NCI-H2227 (cell line): ENCODE measurements at regions not wholly inside any gene's neighbourhood (a gene's known extent, or its start where the extent isn't known, plus 50 kb on each side); places are given as distances from the start of the nearest gene placed in this dataset.
"Not testable (repeated sequence)": the region's sequence is repeated elsewhere in the genome, so short reads cannot be mapped to it uniquely, and the experiment has no call there.

Experiments used
- DNase-seq: peaks from one replicate; lab custom pipeline; 2025; ENCODE audit not compliant: unreplicated experiment; lab: John Stamatoyannopoulos, UW

DNA sequence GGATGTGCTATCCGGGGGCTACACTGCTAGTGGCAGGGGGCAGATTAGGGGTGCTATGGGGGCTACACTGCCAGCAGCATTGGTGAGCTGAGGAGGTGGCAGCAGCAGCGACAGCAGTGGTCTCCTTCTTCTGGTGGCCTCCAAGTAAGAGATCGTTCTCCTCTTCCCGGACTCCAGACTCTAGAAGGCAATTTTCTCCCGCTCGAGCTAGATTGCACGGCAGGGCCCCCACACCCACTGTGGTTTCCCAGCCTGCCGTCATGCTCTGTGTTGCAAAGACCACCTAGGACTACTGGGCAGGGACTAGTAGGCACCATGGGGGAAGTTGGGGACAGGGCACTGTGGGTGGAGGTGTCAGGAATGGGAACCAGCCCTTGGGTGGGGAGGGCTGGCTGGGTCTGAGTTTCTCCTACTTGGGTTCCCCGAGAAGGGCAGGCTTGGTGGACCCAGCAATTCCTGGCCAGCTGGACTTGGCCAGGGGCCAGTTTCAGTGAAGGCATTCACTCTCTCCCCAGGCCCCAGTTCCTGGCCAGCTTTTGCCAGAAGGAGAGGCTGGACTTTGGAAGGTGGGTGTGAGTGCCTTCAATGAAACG, 203.4 kb upstream of the WSB1 start:
- not testable (repeated sequence) for DNase-seq

DNA sequence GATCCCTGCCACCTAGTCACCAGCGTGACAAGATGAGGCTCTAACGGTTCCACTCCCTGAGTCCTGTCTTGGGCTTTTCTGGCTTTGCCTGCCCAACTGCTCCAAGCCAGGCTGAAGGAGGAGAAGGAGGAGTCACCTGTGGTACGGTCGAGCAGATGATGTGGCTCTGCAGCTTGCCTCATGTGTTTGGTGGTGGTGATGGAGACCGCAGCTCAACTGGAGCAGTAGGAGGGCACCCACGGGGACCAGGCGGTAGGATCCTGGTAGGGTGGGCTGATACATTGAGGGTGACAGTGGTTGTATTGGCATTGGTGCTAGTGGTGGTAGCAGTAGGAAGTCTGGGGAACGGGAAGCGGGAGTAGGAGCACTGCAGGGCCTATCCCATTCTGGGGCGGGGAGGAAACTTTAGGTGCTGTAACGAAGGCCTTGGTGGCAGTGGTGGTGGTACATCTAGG, 202.8 kb upstream of the WSB1 start:
- peak; percentile 26 for DNase-seq

GRCh38 chr17:27094179-27094578, 199.7 kb upstream of the WSB1 start:
- not testable (repeated sequence) for DNase-seq

DNA sequence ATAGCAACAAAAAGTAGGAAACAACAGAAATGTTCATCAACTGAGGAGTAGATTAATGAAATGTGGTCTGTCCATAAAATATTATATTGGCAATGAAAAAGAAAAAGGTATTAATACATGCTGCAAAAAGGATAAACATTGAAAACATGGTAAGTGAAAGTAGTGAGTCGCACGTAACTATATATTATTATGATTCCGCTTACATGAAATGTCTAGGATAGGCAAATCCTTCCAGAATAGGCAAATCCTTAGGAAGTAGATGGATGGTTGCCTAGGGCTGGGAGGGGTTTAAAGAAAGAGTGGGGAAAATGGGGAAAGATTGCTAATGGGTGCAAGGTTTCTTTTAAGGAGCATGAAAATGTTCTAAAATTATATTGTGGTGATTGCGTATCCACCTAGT, 198.1 kb upstream of the WSB1 start:
- not testable (repeated sequence) for DNase-seq

DNA sequence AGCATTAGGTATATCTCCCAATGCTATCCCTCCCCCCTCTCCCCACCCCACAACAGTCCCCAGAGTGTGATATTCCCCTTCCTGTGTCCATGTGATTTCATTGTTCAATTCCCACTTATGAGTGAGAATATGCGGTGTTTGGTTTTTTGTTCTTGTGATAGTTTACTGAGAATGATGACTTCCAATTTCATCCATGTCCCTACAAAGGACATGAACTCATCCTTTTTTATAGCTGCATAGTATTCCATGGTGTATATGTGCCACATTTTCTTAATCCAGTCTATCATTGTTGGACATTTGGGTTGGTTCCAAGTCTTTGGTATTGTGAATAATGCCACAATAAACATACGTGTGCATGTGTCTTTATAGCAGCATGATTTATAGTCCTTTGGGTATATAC, 194.6 kb upstream of the WSB1 start:
- not testable (repeated sequence) for DNase-seq

DNA sequence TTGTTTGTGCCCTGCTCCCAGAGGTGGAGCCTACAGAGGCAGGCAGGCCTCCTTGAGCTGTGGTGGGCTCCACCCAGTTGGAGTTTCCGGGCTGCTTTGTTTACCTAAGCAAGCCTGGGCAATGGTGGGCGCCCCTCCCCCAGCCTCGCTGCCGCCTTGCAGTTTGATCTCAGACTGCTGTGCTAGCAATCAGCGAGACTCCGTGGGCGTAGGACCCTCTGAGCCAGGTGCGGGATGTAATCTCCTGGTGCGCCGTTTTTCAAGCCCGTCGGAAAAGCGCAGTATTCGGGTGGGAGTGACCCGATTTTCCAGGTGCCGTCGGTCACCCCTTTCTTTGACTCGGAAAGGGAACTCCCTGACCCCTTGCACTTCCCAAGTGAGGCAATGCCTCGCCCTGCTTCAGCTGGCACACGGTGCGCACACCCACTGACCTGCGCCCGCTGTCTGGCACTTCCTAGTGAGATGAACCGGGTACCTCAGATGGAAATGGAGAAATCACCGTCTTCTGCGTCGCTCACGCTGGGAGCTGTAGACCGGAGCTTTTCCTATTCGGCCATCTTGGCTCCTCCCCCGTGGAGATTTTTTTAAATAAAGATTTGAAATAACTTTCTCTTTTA, 189.2 kb upstream of the WSB1 start:
- peak; percentile 32 for DNase-seq

- DNase-seq: no peak
These were observed 188.3 kb upstream of the WSB1 start for GRCh38 chr17:27105636-27106035.

- no peak for DNase-seq
These were observed 187.4 kb upstream of the WSB1 start for GRCh38 chr17:27106347-27106981.

GRCh38 chr17:27106982-27107360, 186.9 kb upstream of the WSB1 start:
- no peak for DNase-seq

DNA sequence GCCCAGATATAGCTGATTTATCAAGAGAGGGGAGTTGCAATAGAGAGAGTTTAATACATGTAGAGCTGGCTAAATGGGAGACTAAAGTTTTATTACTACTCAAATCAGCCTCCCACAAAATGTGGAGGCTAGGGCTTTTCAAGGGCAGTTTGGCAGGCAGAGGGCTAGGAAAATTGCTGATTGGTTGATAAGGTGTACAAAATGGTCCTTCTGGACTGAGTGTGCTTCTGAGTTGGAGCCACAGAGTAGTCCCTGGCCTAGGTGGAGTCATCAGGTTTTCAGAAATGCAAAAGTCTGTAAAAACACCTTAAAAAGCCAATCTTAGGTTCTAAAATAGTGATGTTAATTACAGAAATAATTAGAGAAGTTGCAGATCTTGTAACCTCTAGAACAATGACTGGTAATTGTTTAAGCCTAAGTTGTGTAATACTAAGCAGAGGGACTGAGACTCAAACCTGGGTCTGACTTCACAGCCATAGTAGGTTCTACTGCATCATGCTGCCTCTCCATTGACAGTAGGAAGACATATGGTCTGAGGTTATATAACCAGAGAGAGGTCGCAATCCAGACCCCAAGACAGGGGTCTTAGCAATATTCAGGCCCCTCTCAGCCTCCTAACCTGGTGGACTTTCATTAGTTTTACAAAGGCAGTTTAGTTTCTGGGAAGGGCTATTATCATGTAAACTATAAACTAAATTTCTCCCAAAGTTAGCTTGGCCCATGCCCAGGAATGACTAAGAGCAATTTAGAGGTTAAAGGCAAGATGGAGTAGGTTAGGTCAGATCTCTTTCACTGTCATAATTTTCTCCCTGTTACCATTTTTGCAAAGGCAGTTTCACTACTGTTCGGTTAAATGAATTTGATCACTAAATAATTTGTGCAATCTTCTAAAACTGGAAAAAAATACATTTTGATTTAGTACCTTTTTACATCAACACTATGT, 186.3 kb upstream of the WSB1 start:
- not testable (repeated sequence) for DNase-seq

DNA sequence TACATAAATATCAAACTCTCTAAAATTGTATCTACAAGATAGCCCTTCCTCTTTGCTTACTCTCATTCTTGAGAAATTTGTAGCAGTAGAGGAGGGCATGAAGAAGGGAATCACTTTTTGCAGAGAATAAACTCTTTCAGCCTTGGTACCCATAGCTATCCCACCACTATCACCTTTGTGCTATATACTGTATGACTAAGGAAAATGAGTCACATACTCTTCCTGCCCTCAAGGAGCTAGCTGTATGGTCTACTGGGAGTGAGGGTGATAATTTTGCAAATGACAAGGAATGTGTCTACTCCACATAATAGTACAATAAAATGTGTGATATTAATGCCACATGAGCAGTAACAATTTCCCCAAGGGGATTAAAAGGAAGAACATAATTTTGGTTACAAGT, 184.6 kb upstream of the WSB1 start:
- DNase-seq: no peak

GRCh38 chr17:27153005-27153404, 140.9 kb upstream of the WSB1 start:
- DNase-seq: no peak

- no peak for DNase-seq
These were observed 138.0 kb upstream of the WSB1 start for GRCh38 chr17:27155866-27156265.

GRCh38 chr17:27157297-27157696, 136.6 kb upstream of the WSB1 start:
- DNase-seq: no peak

- no peak for DNase-seq
These were observed 136.0 kb upstream of the WSB1 start for GRCh38 chr17:27157898-27158297.

DNA sequence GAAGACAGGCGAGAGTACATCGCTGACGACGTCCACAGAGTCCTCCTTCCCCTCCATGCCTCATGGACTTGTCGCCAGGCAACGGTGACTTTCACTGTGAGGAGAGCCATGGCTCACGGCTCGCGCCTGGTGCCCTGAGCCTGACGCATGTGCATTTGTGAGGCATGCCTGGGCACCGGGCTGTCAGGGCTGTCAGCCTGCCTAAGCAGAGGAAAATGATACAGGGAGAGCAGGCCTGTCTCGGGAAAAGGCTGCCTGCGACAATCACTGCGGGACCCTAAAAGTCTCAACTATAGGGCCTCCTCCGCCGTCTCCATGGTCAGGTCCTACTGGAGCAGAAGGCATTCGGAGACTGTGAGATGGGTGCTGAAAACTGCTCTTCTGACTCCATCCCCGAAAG, 135.5 kb upstream of the WSB1 start:
- no peak for DNase-seq

GRCh38 chr17:27180322-27180721, 113.6 kb upstream of the WSB1 start:
- no peak for DNase-seq

DNA sequence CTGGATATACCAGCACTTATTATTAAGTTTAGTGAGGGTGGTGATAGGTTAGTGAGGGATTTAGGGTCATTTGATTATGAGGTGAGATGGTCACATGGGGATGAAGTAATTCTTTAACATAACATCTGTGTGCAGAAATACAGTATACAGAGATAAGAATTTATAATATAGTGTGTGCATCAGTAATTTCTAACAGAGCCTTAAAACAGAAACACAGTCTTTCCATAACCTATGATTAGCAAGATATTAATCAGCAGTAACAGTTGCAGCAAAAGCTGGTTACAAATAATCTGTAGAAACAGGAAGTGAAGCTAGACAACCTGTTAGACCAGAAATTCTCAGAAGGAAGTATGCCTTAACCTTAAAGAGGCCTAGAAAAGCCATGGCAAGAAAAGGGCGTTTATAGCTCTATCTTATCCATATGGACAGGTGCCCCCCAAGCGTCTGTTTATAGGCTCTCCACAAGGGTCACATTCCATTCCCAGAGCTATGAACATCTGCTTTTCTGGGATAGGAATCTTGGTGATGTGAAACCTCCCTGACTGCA, 112.5 kb upstream of the WSB1 start:
- DNase-seq: not testable (repeated sequence)

DNA sequence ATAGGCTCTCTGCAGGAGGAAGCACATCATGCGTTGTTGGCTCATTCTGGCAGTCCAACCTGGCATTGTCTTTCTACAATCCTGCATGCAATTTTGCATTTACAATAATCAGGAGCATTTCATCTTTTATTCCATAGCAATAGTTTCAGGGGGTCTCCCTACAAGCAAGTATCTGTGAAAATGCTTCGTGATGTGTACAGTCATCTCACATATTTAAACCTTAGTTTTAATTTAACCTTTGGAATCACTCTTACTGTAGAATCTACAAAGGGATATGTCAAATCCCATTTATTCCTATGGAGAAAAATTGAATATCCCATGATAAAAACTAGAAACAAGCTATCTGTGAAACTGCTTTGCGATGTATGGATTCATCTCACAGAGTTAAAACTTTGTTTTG, 112.0 kb upstream of the WSB1 start:
- DNase-seq: no peak

GRCh38 chr17:27197505-27197904, 96.4 kb upstream of the WSB1 start:
- DNase-seq: not testable (repeated sequence)

DNA sequence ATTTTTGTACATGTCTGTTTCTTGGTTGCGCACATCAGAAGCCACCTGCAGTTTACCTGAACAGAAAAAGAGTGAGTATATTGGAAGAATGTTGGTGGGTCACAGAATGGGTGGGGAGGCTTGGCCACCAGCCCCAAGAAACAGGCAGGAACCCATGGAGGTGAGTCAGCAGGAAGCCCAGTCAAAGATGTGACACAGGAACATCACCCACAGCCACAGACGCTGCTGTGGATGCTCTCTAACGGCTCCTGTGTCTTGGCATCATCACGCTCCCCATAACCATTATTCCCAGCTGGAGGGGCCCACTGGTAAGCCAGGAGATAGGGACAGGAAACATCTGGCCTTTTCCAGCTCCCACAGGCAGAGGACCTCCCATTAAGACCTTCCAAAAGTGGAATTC, 94.0 kb upstream of the WSB1 start:
- no peak for DNase-seq
